ENCODE measurements at regions not wholly inside any gene's neighbourhood (a gene's known extent, or its start where the extent isn't known, plus 50 kb on each side); places are given as distances from the start of the nearest gene placed in this dataset.

GRCh38 chr5:91256142-91256524 is 127.0 kb downstream of the ARRDC3 start:
- no peak for DNase-seq (ENCODE audit: low spot score)
- H3K27me3 ChIP-seq: no peaks in the 10 kb centered on the region
- no peak overlapping the region for H3K4me3 ChIP-seq
- no peak for TF ChIP-seq CTCF (IDR thresholded peaks at IDR 0.05)
- H3K36me3 ChIP-seq: no peaks in the 10 kb centered on the region
- no peaks in the 10 kb centered on the region for H3K9me3 ChIP-seq
- H3K4me1 ChIP-seq: no peaks in the 10 kb centered on the region
- no peak overlapping the region for H3K27ac ChIP-seq

GRCh38 chr5:91255396-91256141 is 127.5 kb downstream of the ARRDC3 start:
- H3K27ac ChIP-seq: no peak overlapping the region
- DNase-seq (ENCODE audit: low spot score): no peak
- H3K4me3 ChIP-seq: no peak overlapping the region

GRCh38 chr5:91252916-91253315 is 130.2 kb downstream of the ARRDC3 start:
- no peaks in the 10 kb centered on the region for H3K4me1 ChIP-seq
- H3K9me3 ChIP-seq: no peaks in the 10 kb centered on the region
- DNase-seq (ENCODE audit: low spot score): no peak
- TF ChIP-seq CTCF (IDR thresholded peaks at IDR 0.05): no peak
- H3K27ac ChIP-seq: no peak overlapping the region
- H3K27me3 ChIP-seq: no peaks in the 10 kb centered on the region
- H3K36me3 ChIP-seq: no peaks in the 10 kb centered on the region
- no peak overlapping the region for H3K4me3 ChIP-seq

More at GRCh38 chr5:91255396-91256141, 127.5 kb downstream of the ARRDC3 start:
- H3K4me1 ChIP-seq: no peaks in the 10 kb centered on the region
- H3K9me3 ChIP-seq: no peaks in the 10 kb centered on the region
- no peaks in the 10 kb centered on the region for H3K36me3 ChIP-seq
- H3K27me3 ChIP-seq: no peaks in the 10 kb centered on the region
- no peak for TF ChIP-seq CTCF (IDR thresholded peaks at IDR 0.05)

- peak overlapping the region in 1 of 2 donors; percentile 72 for H3K27ac ChIP-seq
- H3K4me3 ChIP-seq: no peak overlapping the region
- no peak for DNase-seq (ENCODE audit: low spot score)
- H3K4me1 ChIP-seq: no peaks in the 10 kb centered on the region
- H3K9me3 ChIP-seq: peaks cover 0 to 8% of the 10 kb centered on the region in 2 donors
- TF ChIP-seq CTCF (IDR thresholded peaks at IDR 0.05): no peak
- H3K27me3 ChIP-seq: no peaks in the 10 kb centered on the region
- H3K36me3 ChIP-seq: no peaks in the 10 kb centered on the region
Measured at GRCh38 chr5:91245871-91246270, 137.2 kb downstream of the ARRDC3 start.

GRCh38 chr5:91245074-91245452 is 138.1 kb downstream of the ARRDC3 start:
- DNase-seq (ENCODE audit: low spot score): no peak
- no peaks in the 10 kb centered on the region for H3K4me1 ChIP-seq
- peaks cover 0 to 8% of the 10 kb centered on the region in 2 donors for H3K9me3 ChIP-seq
- no peak overlapping the region for H3K4me3 ChIP-seq
- H3K27ac ChIP-seq: peak overlapping the region; percentile 41 to 72
- H3K27me3 ChIP-seq: no peaks in the 10 kb centered on the region
- no peak for TF ChIP-seq CTCF (IDR thresholded peaks at IDR 0.05)
- H3K36me3 ChIP-seq: no peaks in the 10 kb centered on the region
